ENCODE measurements at regions not wholly inside any gene's neighbourhood (a gene's known extent, or its start where the extent isn't known, plus 50 kb on each side); places are given as distances from the start of the nearest gene placed in this dataset.

DNA sequence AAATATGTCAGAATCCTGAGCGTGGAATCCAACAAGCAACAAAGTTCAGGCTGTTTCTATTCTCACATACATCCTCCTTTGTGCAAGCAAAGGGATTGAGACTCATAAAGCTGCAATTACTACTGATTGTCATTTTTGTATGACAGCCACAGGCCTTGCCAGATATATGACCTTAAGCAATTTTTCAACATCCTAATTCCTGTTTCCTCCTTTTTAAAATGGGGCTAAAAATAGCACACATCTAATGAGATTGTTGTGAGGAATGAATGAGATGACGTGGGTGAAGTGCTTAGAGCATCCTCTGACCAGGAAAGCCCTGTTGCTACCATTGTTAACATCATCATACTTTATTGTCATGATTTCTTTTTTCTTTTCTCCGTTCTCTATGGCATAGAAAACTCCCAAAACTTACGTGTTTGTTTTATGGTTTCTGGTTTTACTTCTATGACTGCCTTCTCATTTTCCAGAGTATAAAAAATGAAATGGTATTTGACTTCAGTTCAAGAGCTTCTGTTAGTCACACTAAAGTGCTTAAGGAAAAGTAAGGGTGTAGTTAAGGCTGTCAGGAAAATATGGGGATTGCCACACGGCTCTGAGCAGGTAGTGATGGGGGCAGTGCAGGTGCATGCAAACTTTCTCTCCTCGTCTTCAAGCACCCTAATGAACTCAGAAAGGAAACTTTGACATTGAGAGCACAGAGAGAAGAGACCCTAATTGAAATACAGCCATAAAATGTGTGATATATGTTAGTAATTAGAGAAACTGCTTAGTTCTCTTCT, 590.6 kb upstream of the NETO1 start (continued):
- TF ChIP-seq, protein P1, sequence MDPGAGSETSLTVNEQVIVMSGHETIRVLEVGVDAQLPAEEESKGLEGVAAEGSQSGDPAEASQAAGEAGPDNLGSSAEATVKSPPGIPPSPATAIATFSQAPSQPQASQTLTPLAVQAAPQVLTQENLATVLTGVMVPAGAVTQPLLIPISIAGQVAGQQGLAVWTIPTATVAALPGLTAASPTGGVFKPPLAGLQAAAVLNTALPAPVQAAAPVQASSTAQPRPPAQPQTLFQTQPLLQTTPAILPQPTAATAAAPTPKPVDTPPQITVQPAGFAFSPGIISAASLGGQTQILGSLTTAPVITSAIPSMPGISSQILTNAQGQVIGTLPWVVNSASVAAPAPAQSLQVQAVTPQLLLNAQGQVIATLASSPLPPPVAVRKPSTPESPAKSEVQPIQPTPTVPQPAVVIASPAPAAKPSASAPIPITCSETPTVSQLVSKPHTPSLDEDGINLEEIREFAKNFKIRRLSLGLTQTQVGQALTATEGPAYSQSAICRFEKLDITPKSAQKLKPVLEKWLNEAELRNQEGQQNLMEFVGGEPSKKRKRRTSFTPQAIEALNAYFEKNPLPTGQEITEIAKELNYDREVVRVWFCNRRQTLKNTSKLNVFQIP (CRISPR knock-in tag; IDR thresholded peaks at IDR 0.05; ENCODE audit: borderline replicate concordance, low read depth): no peak

DNA sequence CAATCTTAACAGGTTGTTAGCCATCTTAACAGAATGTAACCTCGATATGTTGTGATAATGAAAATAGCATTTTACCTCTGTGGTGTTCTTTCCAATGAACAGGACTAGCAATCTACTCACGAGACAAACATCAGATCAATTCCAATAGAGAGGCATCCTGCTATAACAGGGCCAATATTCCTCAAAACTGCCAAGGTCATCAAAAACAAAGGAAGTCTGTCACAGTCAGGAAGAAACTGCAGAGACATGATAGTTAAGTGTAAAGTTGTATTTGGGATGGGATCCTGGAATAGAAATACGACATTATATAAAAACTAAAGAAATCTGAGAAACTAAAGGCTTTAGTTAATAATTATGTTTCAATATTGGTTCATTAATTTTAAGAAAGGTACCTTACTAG, 588.9 kb upstream of the NETO1 start:
- ATAC-seq: no peak
- TF ChIP-seq, protein P2, sequence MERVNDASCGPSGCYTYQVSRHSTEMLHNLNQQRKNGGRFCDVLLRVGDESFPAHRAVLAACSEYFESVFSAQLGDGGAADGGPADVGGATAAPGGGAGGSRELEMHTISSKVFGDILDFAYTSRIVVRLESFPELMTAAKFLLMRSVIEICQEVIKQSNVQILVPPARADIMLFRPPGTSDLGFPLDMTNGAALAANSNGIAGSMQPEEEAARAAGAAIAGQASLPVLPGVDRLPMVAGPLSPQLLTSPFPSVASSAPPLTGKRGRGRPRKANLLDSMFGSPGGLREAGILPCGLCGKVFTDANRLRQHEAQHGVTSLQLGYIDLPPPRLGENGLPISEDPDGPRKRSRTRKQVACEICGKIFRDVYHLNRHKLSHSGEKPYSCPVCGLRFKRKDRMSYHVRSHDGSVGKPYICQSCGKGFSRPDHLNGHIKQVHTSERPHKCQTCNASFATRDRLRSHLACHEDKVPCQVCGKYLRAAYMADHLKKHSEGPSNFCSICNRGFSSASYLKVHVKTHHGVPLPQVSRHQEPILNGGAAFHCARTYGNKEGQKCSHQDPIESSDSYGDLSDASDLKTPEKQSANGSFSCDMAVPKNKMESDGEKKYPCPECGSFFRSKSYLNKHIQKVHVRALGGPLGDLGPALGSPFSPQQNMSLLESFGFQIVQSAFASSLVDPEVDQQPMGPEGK (CRISPR knock-in tag; IDR thresholded peaks at IDR 0.05; ENCODE audit: borderline replicate concordance): no peak
- TF ChIP-seq BACH2 (CRISPR knock-in tag; IDR thresholded peaks at IDR 0.05; ENCODE audit: borderline replicate concordance) (no peak), RARB (CRISPR knock-in tag; IDR thresholded peaks at IDR 0.05) (no peak)

DNA sequence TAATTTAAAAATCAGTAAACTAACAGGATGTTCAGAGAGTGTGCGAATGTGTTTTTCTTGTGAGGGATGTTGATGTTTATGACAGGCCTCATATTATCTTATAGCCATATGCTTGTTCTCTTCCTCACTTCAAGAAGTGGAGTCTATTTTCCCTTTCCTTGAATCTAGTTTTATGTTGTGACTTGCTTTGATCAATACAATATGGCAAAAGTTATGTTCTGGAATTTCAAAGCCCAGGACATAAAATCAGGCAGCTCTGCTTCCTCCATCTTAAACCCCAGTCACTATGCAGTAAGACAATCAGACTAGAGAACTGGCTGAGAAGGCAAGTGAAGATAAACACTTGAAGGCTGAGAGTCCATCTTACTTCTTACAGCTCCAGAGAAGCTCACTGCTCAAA, 585.1 kb upstream of the NETO1 start:
- TF ChIP-seq BACH2 (CRISPR knock-in tag; IDR thresholded peaks at IDR 0.05; ENCODE audit: borderline replicate concordance) (no peak), ZNF8 (CRISPR knock-in tag; IDR thresholded peaks at IDR 0.05) (no peak), SNAI2 (CRISPR knock-in tag; IDR thresholded peaks at IDR 0.05) (no peak), ZFP3 (CRISPR knock-in tag; IDR thresholded peaks at IDR 0.05) (no peak), ESRRG (CRISPR knock-in tag; IDR thresholded peaks at IDR 0.05) (no peak), PPARA (CRISPR knock-in tag; IDR thresholded peaks at IDR 0.05; ENCODE audit: borderline replicate concordance) (no peak), ZNF565 (CRISPR knock-in tag; conservative IDR thresholded peaks at IDR 0.05; ENCODE audit: low read depth) (no peak), RARB (CRISPR knock-in tag; IDR thresholded peaks at IDR 0.05) (no peak), ISL1 (CRISPR knock-in tag; IDR thresholded peaks at IDR 0.05) (no peak), GLIS3 (CRISPR knock-in tag; IDR thresholded peaks at IDR 0.05) (no peak), TCF4 (CRISPR knock-in tag; IDR thresholded peaks at IDR 0.05; ENCODE audit: borderline replicate concordance) (no peak)
- TF ChIP-seq, protein P3, sequence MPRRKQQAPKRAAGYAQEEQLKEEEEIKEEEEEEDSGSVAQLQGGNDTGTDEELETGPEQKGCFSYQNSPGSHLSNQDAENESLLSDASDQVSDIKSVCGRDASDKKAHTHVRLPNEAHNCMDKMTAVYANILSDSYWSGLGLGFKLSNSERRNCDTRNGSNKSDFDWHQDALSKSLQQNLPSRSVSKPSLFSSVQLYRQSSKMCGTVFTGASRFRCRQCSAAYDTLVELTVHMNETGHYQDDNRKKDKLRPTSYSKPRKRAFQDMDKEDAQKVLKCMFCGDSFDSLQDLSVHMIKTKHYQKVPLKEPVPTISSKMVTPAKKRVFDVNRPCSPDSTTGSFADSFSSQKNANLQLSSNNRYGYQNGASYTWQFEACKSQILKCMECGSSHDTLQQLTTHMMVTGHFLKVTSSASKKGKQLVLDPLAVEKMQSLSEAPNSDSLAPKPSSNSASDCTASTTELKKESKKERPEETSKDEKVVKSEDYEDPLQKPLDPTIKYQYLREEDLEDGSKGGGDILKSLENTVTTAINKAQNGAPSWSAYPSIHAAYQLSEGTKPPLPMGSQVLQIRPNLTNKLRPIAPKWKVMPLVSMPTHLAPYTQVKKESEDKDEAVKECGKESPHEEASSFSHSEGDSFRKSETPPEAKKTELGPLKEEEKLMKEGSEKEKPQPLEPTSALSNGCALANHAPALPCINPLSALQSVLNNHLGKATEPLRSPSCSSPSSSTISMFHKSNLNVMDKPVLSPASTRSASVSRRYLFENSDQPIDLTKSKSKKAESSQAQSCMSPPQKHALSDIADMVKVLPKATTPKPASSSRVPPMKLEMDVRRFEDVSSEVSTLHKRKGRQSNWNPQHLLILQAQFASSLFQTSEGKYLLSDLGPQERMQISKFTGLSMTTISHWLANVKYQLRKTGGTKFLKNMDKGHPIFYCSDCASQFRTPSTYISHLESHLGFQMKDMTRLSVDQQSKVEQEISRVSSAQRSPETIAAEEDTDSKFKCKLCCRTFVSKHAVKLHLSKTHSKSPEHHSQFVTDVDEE (CRISPR knock-in tag; IDR thresholded peaks at IDR 0.05): no peak
- TF ChIP-seq, protein P4, sequence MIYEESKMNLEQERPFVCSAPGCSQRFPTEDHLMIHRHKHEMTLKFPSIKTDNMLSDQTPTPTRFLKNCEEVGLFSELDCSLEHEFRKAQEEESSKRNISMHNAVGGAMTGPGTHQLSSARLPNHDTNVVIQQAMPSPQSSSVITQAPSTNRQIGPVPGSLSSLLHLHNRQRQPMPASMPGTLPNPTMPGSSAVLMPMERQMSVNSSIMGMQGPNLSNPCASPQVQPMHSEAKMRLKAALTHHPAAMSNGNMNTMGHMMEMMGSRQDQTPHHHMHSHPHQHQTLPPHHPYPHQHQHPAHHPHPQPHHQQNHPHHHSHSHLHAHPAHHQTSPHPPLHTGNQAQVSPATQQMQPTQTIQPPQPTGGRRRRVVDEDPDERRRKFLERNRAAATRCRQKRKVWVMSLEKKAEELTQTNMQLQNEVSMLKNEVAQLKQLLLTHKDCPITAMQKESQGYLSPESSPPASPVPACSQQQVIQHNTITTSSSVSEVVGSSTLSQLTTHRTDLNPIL (CRISPR knock-in tag; IDR thresholded peaks at IDR 0.05; ENCODE audit: low read depth): no peak
- TF ChIP-seq, protein P5, sequence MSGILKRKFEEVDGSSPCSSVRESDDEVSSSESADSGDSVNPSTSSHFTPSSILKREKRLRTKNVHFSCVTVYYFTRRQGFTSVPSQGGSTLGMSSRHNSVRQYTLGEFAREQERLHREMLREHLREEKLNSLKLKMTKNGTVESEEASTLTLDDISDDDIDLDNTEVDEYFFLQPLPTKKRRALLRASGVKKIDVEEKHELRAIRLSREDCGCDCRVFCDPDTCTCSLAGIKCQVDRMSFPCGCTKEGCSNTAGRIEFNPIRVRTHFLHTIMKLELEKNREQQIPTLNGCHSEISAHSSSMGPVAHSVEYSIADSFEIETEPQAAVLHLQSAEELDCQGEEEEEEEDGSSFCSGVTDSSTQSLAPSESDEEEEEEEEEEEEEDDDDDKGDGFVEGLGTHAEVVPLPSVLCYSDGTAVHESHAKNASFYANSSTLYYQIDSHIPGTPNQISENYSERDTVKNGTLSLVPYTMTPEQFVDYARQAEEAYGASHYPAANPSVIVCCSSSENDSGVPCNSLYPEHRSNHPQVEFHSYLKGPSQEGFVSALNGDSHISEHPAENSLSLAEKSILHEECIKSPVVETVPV (CRISPR knock-in tag; IDR thresholded peaks at IDR 0.05): no peak
- TF ChIP-seq, protein P2 (CRISPR knock-in tag; IDR thresholded peaks at IDR 0.05; ENCODE audit: borderline replicate concordance): no peak
- ATAC-seq: no peak
